Fibroblast of villous mesenchyme (primary cell): ENCODE measurements at regions not wholly inside any gene's neighbourhood (a gene's known extent, or its start where the extent isn't known, plus 50 kb on each side); places are given as distances from the start of the nearest gene placed in this dataset.
A peak's percentile ranks its signal among the peaks of the same experiment; 100 is the strongest.

Source experiments
- DNase-seq: peaks from one replicate; pipeline ENCODE4 v3.0.0-alpha.2; 2010; ENCODE audit warnings: low read depth
- H3K4me3 ChIP-seq: 2 replicates; pipeline ENCODE4 v1.5.1; 2011; ENCODE audit warnings: low read depth, mild to moderate bottlenecking, low read length
- CTCF ChIP-seq: IDR thresholded peaks from 2 replicates; pipeline ENCODE4 v1.5.1; 2012; ENCODE audit warnings: low read depth, mild to moderate bottlenecking, low read length; ENCODE audit not compliant: insufficient read depth

- no peak for DNase-seq
- no peak for TF ChIP-seq CTCF
- no peak overlapping the region for H3K4me3 ChIP-seq
Measured at GRCh38 chr3:5425371-5425770, 237.9 kb downstream of the EDEM1 start.

- H3K4me3 ChIP-seq, result no peak overlapping the region
- TF ChIP-seq CTCF, result peak; percentile 75
- peak; percentile 23 for DNase-seq
Measured at GRCh38 chr3:5426094-5426883, 238.8 kb downstream of the EDEM1 start.

- DNase-seq, result no peak
- no peak overlapping the region for H3K4me3 ChIP-seq
- TF ChIP-seq CTCF, result no peak
Measured at GRCh38 chr3:5427021-5427420, 239.5 kb downstream of the EDEM1 start.

- TF ChIP-seq CTCF, result no peak
- DNase-seq, result no peak
- no peak overlapping the region for H3K4me3 ChIP-seq
Measured at GRCh38 chr3:5427938-5428337, 240.4 kb downstream of the EDEM1 start.

- no peak for TF ChIP-seq CTCF
- no peak for DNase-seq
- no peak overlapping the region for H3K4me3 ChIP-seq
Measured at GRCh38 chr3:5428607-5429516, 241.4 kb downstream of the EDEM1 start.

- no peak overlapping the region for H3K4me3 ChIP-seq
- no peak for DNase-seq
- TF ChIP-seq CTCF, result no peak
Measured at GRCh38 chr3:5429517-5429890, 242.0 kb downstream of the EDEM1 start.
